ENCODE measurements at regions not wholly inside any gene's neighbourhood (a gene's known extent, or its start where the extent isn't known, plus 50 kb on each side); places are given as distances from the start of the nearest gene placed in this dataset.

- DNase-seq (ENCODE audit: insufficient read length, low spot score) (no peak), FAIRE-seq (no peak)
- TF ChIP-seq POU2F2 (IDR thresholded peaks at IDR 0.05; ENCODE audit: low read depth, low read length) (no peak), SPI1 (IDR thresholded peaks at IDR 0.05; ENCODE audit: low read depth, low read length) (no peak), POLR2AphosphoS5 (IDR thresholded peaks at IDR 0.05; ENCODE audit: low read depth, low read length) (no peak), PAX5 (IDR thresholded peaks at IDR 0.05; ENCODE audit: insufficient read depth, low read length, severe bottlenecking) (no peak), POLR2A (IDR thresholded peaks at IDR 0.05; ENCODE audit: low read depth, low read length) (no peak), TAF1 (IDR thresholded peaks at IDR 0.05; ENCODE audit: low read depth, low read length) (no peak)
Measured at GRCh38 chr1:90407737-90408136, 309.4 kb downstream of the BARHL2 start.

- FAIRE-seq, result no peak
- TF ChIP-seq POLR2A (IDR thresholded peaks at IDR 0.05; ENCODE audit: low read depth, low read length) (no peak), POU2F2 (IDR thresholded peaks at IDR 0.05; ENCODE audit: low read depth, low read length) (no peak), SPI1 (IDR thresholded peaks at IDR 0.05; ENCODE audit: low read depth, low read length) (no peak), TAF1 (IDR thresholded peaks at IDR 0.05; ENCODE audit: low read depth, low read length) (no peak), POLR2AphosphoS5 (IDR thresholded peaks at IDR 0.05; ENCODE audit: low read depth, low read length) (no peak), PAX5 (IDR thresholded peaks at IDR 0.05; ENCODE audit: insufficient read depth, low read length, severe bottlenecking) (no peak)
- DNase-seq (ENCODE audit: insufficient read length, low spot score), result no peak
Measured at GRCh38 chr1:90405726-90406125, 311.4 kb downstream of the BARHL2 start.

- FAIRE-seq (no peak), DNase-seq (ENCODE audit: insufficient read length, low spot score) (no peak)
- no peak for TF ChIP-seq POU2F2 (IDR thresholded peaks at IDR 0.05; ENCODE audit: low read depth, low read length)
- no peak for TF ChIP-seq PAX5 (IDR thresholded peaks at IDR 0.05; ENCODE audit: insufficient read depth, low read length, severe bottlenecking)
- no peak for TF ChIP-seq TAF1 (IDR thresholded peaks at IDR 0.05; ENCODE audit: low read depth, low read length)
- no peak for TF ChIP-seq POLR2AphosphoS5 (IDR thresholded peaks at IDR 0.05; ENCODE audit: low read depth, low read length)
- TF ChIP-seq POLR2A (IDR thresholded peaks at IDR 0.05; ENCODE audit: low read depth, low read length), result no peak
- TF ChIP-seq SPI1 (IDR thresholded peaks at IDR 0.05; ENCODE audit: low read depth, low read length), result no peak
Measured at GRCh38 chr1:90402893-90403849, 313.9 kb downstream of the BARHL2 start.

GRCh38 chr1:90400131-90400530 is 317.0 kb downstream of the BARHL2 start:
- FAIRE-seq, result no peak
- no peak for TF ChIP-seq PAX5 (IDR thresholded peaks at IDR 0.05; ENCODE audit: insufficient read depth, low read length, severe bottlenecking)
- TF ChIP-seq TAF1 (IDR thresholded peaks at IDR 0.05; ENCODE audit: low read depth, low read length), result no peak
- no peak for TF ChIP-seq POU2F2 (IDR thresholded peaks at IDR 0.05; ENCODE audit: low read depth, low read length)
- TF ChIP-seq POLR2AphosphoS5 (IDR thresholded peaks at IDR 0.05; ENCODE audit: low read depth, low read length), result no peak
- TF ChIP-seq POLR2A (IDR thresholded peaks at IDR 0.05; ENCODE audit: low read depth, low read length), result no peak
- no peak for TF ChIP-seq SPI1 (IDR thresholded peaks at IDR 0.05; ENCODE audit: low read depth, low read length)

GRCh38 chr1:90396917-90397316 is 320.2 kb downstream of the BARHL2 start:
- TF ChIP-seq POLR2AphosphoS5 (IDR thresholded peaks at IDR 0.05; ENCODE audit: low read depth, low read length) (no peak), SPI1 (IDR thresholded peaks at IDR 0.05; ENCODE audit: low read depth, low read length) (no peak), POLR2A (IDR thresholded peaks at IDR 0.05; ENCODE audit: low read depth, low read length) (no peak), POU2F2 (IDR thresholded peaks at IDR 0.05; ENCODE audit: low read depth, low read length) (no peak), PAX5 (IDR thresholded peaks at IDR 0.05; ENCODE audit: insufficient read depth, low read length, severe bottlenecking) (no peak), TAF1 (IDR thresholded peaks at IDR 0.05; ENCODE audit: low read depth, low read length) (no peak)
- FAIRE-seq (no peak), DNase-seq (ENCODE audit: insufficient read length, low spot score) (no peak)

More at GRCh38 chr1:90400131-90400530, 317.0 kb downstream of the BARHL2 start:
- DNase-seq (ENCODE audit: insufficient read length, low spot score), result no peak

- no peak for DNase-seq (ENCODE audit: insufficient read length, low spot score)
- no peak for FAIRE-seq
- no peak for TF ChIP-seq POLR2A (IDR thresholded peaks at IDR 0.05; ENCODE audit: low read depth, low read length)
- no peak for TF ChIP-seq SPI1 (IDR thresholded peaks at IDR 0.05; ENCODE audit: low read depth, low read length)
- no peak for TF ChIP-seq POU2F2 (IDR thresholded peaks at IDR 0.05; ENCODE audit: low read depth, low read length)
- TF ChIP-seq PAX5 (IDR thresholded peaks at IDR 0.05; ENCODE audit: insufficient read depth, low read length, severe bottlenecking), result no peak
- TF ChIP-seq TAF1 (IDR thresholded peaks at IDR 0.05; ENCODE audit: low read depth, low read length), result no peak
- no peak for TF ChIP-seq POLR2AphosphoS5 (IDR thresholded peaks at IDR 0.05; ENCODE audit: low read depth, low read length)
Measured at GRCh38 chr1:90394247-90394646, 322.9 kb downstream of the BARHL2 start.

- no peak for DNase-seq (ENCODE audit: insufficient read length, low spot score)
- no peak for TF ChIP-seq POLR2AphosphoS5 (IDR thresholded peaks at IDR 0.05; ENCODE audit: low read depth, low read length)
- no peak for TF ChIP-seq SPI1 (IDR thresholded peaks at IDR 0.05; ENCODE audit: low read depth, low read length)
- TF ChIP-seq POU2F2 (IDR thresholded peaks at IDR 0.05; ENCODE audit: low read depth, low read length), result no peak
- TF ChIP-seq PAX5 (IDR thresholded peaks at IDR 0.05; ENCODE audit: insufficient read depth, low read length, severe bottlenecking), result no peak
- TF ChIP-seq TAF1 (IDR thresholded peaks at IDR 0.05; ENCODE audit: low read depth, low read length), result no peak
- no peak for TF ChIP-seq POLR2A (IDR thresholded peaks at IDR 0.05; ENCODE audit: low read depth, low read length)
- FAIRE-seq, result no peak
Measured at GRCh38 chr1:90393025-90393424, 324.1 kb downstream of the BARHL2 start.

- DNase-seq (ENCODE audit: insufficient read length, low spot score) (no peak), FAIRE-seq (no peak)
- no peak for TF ChIP-seq SPI1 (IDR thresholded peaks at IDR 0.05; ENCODE audit: low read depth, low read length)
- TF ChIP-seq PAX5 (IDR thresholded peaks at IDR 0.05; ENCODE audit: insufficient read depth, low read length, severe bottlenecking), result no peak
- no peak for TF ChIP-seq TAF1 (IDR thresholded peaks at IDR 0.05; ENCODE audit: low read depth, low read length)
- TF ChIP-seq POU2F2 (IDR thresholded peaks at IDR 0.05; ENCODE audit: low read depth, low read length), result no peak
- no peak for TF ChIP-seq POLR2AphosphoS5 (IDR thresholded peaks at IDR 0.05; ENCODE audit: low read depth, low read length)
- no peak for TF ChIP-seq POLR2A (IDR thresholded peaks at IDR 0.05; ENCODE audit: low read depth, low read length)
Measured at GRCh38 chr1:90391126-90391525, 326.0 kb downstream of the BARHL2 start.

GRCh38 chr1:90387805-90388204 is 329.3 kb downstream of the BARHL2 start:
- DNase-seq (ENCODE audit: insufficient read length, low spot score), result no peak
- TF ChIP-seq TAF1 (IDR thresholded peaks at IDR 0.05; ENCODE audit: low read depth, low read length) (no peak), PAX5 (IDR thresholded peaks at IDR 0.05; ENCODE audit: insufficient read depth, low read length, severe bottlenecking) (no peak), POU2F2 (IDR thresholded peaks at IDR 0.05; ENCODE audit: low read depth, low read length) (no peak), SPI1 (IDR thresholded peaks at IDR 0.05; ENCODE audit: low read depth, low read length) (no peak), POLR2AphosphoS5 (IDR thresholded peaks at IDR 0.05; ENCODE audit: low read depth, low read length) (no peak), POLR2A (IDR thresholded peaks at IDR 0.05; ENCODE audit: low read depth, low read length) (no peak)
- no peak for FAIRE-seq
